Glomerular endothelial cell (primary cell): ENCODE measurements at regions not wholly inside any gene's neighbourhood (a gene's known extent, or its start where the extent isn't known, plus 50 kb on each side); places are given as distances from the start of the nearest gene placed in this dataset.

ENCODE experiments used
- DNase-seq: peaks from one replicate; pipeline ENCODE4 v3.0.0-alpha.2; 2011; ENCODE audit warnings: low read depth, low spot score; ENCODE audit errors: extremely low read depth

DNA sequence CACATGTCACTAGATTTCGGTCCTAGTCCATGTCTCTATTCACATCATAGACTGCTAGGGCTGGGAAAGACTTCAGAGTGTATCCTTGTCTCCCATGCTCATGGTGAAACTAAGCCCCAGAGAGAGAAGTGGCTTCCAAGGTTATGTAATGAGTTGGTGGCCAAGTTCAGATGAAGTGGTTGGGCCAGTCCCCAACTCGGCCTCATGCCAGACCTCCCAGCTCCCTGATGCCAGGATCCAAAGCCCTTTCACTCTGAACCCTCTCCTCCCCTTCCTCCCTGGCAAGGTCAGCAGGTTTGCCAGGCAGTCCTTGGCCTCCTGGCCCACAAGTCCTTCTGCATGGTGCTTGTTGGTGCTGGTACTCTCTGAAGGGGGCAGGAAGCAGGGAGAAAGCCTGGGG, 189.7 kb downstream of the AXIN2 start:
- no peak for DNase-seq

- peak; percentile 10 for DNase-seq
These were observed 190.7 kb downstream of the AXIN2 start for GRCh38 chr17:65370669-65371131.

DNA sequence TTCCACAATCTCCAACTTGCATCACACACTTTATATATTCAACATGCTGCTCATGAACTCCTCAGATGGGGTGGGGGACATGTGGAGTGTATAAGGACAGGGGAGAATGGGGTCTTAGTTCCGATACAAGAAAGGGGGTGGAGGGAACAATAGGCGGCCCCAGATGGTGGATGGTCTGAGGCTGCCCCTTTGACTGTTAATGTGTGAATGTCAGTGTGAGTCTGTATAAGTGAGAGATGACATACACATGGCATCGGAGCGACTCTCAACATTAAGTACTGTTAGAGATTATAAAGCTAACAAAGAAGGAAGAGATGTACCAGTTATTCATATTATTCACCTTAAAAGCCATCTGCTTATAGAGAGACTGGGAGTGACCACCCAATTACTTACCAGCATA, 193.1 kb downstream of the AXIN2 start:
- no peak for DNase-seq

- no peak for DNase-seq
These were observed 195.2 kb downstream of the AXIN2 start for GRCh38 chr17:65366102-65366844.

GRCh38 chr17:65365169-65365568, 196.3 kb downstream of the AXIN2 start:
- no peak for DNase-seq

DNA sequence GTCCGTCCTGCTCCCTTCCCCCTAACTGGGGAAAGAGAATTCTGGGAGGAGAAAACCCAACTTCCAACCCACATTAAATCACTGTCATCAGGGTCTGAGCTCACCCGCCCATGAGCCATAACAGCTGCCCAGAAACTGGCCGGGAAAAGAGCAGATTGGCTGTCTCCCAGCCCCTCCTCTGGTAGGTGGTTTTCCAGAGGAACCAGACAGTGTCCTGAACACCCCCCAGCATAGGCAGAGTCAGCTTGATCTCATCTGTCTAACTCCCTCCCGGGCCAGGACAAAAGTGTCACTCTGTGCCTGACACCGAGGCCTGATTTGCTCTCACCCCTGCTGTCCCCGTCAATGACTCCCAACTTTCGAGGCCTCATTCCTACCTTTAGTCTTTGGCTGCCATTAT, 197.0 kb downstream of the AXIN2 start:
- no peak for DNase-seq

GRCh38 chr17:65362826-65363225, 198.6 kb downstream of the AXIN2 start:
- DNase-seq = no peak

- no peak for DNase-seq
These were observed 200.4 kb downstream of the AXIN2 start for GRCh38 chr17:65360961-65361552.

- DNase-seq = peak; percentile 14
These were observed 202.4 kb downstream of the AXIN2 start for GRCh38 chr17:65359016-65359415.

- DNase-seq = no peak
These were observed 204.9 kb downstream of the AXIN2 start for GRCh38 chr17:65356536-65356935.

GRCh38 chr17:65355246-65355645, 206.2 kb downstream of the AXIN2 start:
- DNase-seq = no peak

- no peak for DNase-seq
These were observed 211.5 kb downstream of the AXIN2 start for GRCh38 chr17:65349916-65350315.

DNA sequence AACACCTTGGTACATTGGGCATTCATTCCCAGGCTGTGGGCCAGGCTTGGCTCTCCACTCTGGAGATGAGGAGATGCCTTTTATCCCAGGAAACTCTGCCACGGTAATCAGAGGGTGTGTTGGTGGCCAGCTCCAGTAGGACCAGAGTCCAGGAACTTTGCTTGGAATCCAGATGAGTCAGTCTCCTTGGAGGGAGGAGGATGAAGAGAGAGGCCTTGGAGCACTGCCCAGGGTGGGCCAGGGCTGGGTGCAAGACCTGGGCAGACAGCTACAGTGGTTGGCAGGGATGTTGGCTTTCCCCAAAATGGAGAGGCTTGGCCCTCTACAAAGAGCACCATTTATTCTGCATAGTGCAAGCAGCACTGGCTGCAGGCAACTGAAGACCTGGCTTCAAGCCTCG, 209.0 kb downstream of the RGS9 start:
- DNase-seq = no peak

GRCh38 chr17:65345261-65346005, 208.3 kb downstream of the RGS9 start:
- no peak for DNase-seq

- no peak for DNase-seq
These were observed 203.2 kb downstream of the RGS9 start for GRCh38 chr17:65340401-65340800.

DNA sequence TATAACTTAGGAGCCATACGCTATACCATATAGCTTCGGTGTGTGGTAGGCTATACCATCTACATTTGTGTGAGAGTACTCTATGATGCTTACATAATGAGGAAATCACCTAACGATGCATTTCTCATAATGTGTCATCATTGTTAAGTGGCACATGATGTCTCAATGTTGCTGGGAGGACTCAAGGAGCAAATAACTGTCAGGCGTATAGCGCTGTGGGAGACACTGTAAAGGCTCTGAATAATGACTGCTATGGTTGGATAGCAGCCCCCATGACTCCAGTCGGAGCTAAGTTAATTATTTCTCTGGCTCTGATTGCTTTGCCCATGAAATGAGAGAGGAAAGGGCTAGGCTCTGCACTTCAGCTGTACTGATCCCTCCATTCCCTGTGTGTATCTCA, 197.2 kb downstream of the RGS9 start:
- no peak for DNase-seq

DNA sequence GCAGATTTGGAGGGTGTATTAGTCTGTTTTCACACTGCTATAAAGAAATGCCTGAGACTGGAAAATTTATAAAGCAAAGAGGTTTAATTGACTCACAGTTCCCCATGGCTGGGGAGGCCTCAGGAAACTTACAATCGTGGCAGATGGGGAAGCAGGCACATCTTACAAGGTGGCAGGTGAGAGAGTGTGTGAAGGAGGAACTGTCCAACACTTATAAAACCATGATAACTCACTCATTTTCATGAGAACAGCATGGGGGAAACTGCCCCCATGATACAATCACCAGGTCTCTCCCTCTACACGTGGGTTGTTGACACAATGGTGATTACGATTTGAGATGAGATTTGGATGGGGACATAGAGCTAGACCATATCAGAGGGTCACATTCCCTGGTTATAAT, 195.6 kb downstream of the RGS9 start:
- no peak for DNase-seq

- DNase-seq = no peak
These were observed 195.2 kb downstream of the RGS9 start for GRCh38 chr17:65332375-65332774.

- DNase-seq = no peak
These were observed 191.4 kb downstream of the RGS9 start for GRCh38 chr17:65328567-65328966.

- no peak for DNase-seq
These were observed 187.6 kb downstream of the RGS9 start for GRCh38 chr17:65324611-65325342.

DNA sequence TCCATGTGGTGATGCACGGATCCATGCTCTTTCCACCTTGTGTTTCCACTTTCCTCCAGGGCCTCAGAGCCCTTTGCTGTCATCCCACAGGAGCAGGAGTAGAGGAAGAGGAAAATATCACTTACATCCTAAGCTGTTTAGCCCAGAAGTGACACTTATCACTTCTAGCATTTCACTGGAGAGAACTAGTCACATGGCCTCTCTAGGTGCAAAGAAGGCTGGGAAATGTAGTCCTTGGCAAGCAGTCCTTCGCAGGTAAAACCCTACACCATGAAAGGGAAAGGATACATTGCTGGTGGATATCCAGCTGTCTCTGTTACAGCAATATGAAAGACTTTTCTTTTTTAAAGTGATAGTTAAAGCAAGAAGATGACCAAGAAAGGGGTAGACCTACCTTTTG, 185.9 kb downstream of the RGS9 start:
- DNase-seq = no peak
